OCI-LY1 (cell line): ENCODE measurements at regions not wholly inside any gene's neighbourhood (a gene's known extent, or its start where the extent isn't known, plus 50 kb on each side); places are given as distances from the start of the nearest gene placed in this dataset.

ENCODE experiments used
- H2AFZ ChIP-seq: fragments of 200-600 bp; sonication (generic), shearing (Covaris generic); 2 replicates; pipeline ENCODE4 v1.6.0; 2014; ENCODE audit warnings: antibody characterized with exemption, mild to moderate bottlenecking, low read length
- H3F3A ChIP-seq: fragments of 200-600 bp; sonication (generic), shearing (Covaris generic); 2 replicates; pipeline ENCODE4 v1.6.0; 2014; ENCODE audit warnings: mild to moderate bottlenecking, antibody characterized with exemption, low read length, moderate library complexity; ENCODE audit not compliant: insufficient read depth
- H3K27ac ChIP-seq: fragments of 200-600 bp; sonication (generic); 2 replicates; pipeline ENCODE4 v1.5.1; 2014; ENCODE audit warnings: low read length, mixed run types, mild to moderate bottlenecking, low read depth; ENCODE audit not compliant: poor library complexity, severe bottlenecking
- H3K27me3 ChIP-seq: fragments of 200-600 bp; sonication (generic); 2 replicates; pipeline ENCODE4 v1.6.0; 2014; ENCODE audit warnings: antibody characterized with exemption, mild to moderate bottlenecking, low read length, moderate library complexity; ENCODE audit not compliant: insufficient read depth
- H3K36me3 ChIP-seq: fragments of 200-600 bp; sonication (generic); 2 replicates; pipeline ENCODE4 v1.6.1; 2014; ENCODE audit warnings: mild to moderate bottlenecking, antibody characterized with exemption, low read length, moderate library complexity, mixed read lengths; ENCODE audit not compliant: insufficient read depth
- H3K4me1 ChIP-seq: fragments of 200-600 bp; sonication (generic); 2 replicates; pipeline ENCODE4 v1.5.1; 2014; ENCODE audit warnings: mild to moderate bottlenecking, low read length, moderate library complexity; ENCODE audit not compliant: insufficient read depth, severe bottlenecking
- H3K4me2 ChIP-seq: fragments of 200-600 bp; sonication (generic), shearing (Covaris generic); 2 replicates; pipeline ENCODE4 v1.6.1; 2014; ENCODE audit warnings: low read length
- H3K4me3 ChIP-seq: fragments of 200-600 bp; sonication (generic); 2 replicates; pipeline ENCODE4 v1.5.1; 2014; ENCODE audit warnings: low read length, low read depth, mild to moderate bottlenecking, mixed read lengths; ENCODE audit not compliant: poor library complexity, severe bottlenecking
- H3K79me2 ChIP-seq: fragments of 200-600 bp; shearing (Covaris generic); 2 replicates; pipeline ENCODE4 v1.6.1; 2016; ENCODE audit warnings: mixed run types, low read length, mixed read lengths; ENCODE audit not compliant: insufficient read depth
- H3K9ac ChIP-seq: fragments of 200-600 bp; sonication (generic), shearing (Covaris generic); 2 replicates; pipeline ENCODE4 v1.6.1; 2014; ENCODE audit warnings: mild to moderate bottlenecking, low read length, mixed read lengths
- H3K9me2 ChIP-seq: fragments of 200-600 bp; sonication (generic), shearing (Covaris generic); 2 replicates; pipeline ENCODE4 v1.6.1; 2014; ENCODE audit warnings: low read depth, mild to moderate bottlenecking, low read length, mixed read lengths
- H3K9me3 ChIP-seq: fragments of 200-600 bp; shearing (Covaris generic); 2 replicates; pipeline ENCODE4 v1.6.1; 2014; ENCODE audit warnings: low read length, mixed read lengths
- H4K20me1 ChIP-seq: fragments of 200-600 bp; sonication (generic), shearing (Covaris generic); 2 replicates; pipeline ENCODE4 v1.6.0; 2016; ENCODE audit warnings: mild to moderate bottlenecking, low read length; ENCODE audit not compliant: insufficient read depth
- EZH2 ChIP-seq: fragments of 200-600 bp; sonication (generic), shearing (Covaris generic); IDR thresholded peaks from 2 replicates; pipeline ENCODE4 v1.8.0; 2017; ENCODE audit warnings: borderline replicate concordance, mixed run types, mild to moderate bottlenecking, antibody characterized with exemption, low read length, moderate library complexity, mixed read lengths
- TF ChIP-seq, protein P1 (sequence below): fragments of 200-600 bp; sonication (generic), shearing (Covaris generic); IDR thresholded peaks from 2 replicates; pipeline ENCODE4 v1.5.1; 2017; ENCODE audit warnings: mild to moderate bottlenecking, antibody characterized with exemption, low read length, moderate library complexity, mixed read lengths

GRCh38 chr16:48897698-48898205, 287.8 kb upstream of the N4BP1 start:
- H3K9me3 ChIP-seq = no peaks in the 10 kb centered on the region
- no peaks in the 10 kb centered on the region for H4K20me1 ChIP-seq
- no peak overlapping the region for H2AFZ ChIP-seq
- no peaks in the 10 kb centered on the region for H3K79me2 ChIP-seq
- H3K4me3 ChIP-seq = no peak overlapping the region
- H3K27me3 ChIP-seq = no peaks in the 10 kb centered on the region
- no peaks in the 10 kb centered on the region for H3K36me3 ChIP-seq
- H3F3A ChIP-seq = no peaks in the 10 kb centered on the region
- TF ChIP-seq, protein P1, sequence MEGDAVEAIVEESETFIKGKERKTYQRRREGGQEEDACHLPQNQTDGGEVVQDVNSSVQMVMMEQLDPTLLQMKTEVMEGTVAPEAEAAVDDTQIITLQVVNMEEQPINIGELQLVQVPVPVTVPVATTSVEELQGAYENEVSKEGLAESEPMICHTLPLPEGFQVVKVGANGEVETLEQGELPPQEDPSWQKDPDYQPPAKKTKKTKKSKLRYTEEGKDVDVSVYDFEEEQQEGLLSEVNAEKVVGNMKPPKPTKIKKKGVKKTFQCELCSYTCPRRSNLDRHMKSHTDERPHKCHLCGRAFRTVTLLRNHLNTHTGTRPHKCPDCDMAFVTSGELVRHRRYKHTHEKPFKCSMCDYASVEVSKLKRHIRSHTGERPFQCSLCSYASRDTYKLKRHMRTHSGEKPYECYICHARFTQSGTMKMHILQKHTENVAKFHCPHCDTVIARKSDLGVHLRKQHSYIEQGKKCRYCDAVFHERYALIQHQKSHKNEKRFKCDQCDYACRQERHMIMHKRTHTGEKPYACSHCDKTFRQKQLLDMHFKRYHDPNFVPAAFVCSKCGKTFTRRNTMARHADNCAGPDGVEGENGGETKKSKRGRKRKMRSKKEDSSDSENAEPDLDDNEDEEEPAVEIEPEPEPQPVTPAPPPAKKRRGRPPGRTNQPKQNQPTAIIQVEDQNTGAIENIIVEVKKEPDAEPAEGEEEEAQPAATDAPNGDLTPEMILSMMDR = no peak
- TF ChIP-seq EZH2 = no peak
- no peak overlapping the region for H3K27ac ChIP-seq
- peaks cover 16% of the 10 kb centered on the region for H3K4me1 ChIP-seq
- H3K9me2 ChIP-seq = no peaks in the 10 kb centered on the region
- H3K4me2 ChIP-seq = no peak overlapping the region
- H3K9ac ChIP-seq = no peak overlapping the region

DNA sequence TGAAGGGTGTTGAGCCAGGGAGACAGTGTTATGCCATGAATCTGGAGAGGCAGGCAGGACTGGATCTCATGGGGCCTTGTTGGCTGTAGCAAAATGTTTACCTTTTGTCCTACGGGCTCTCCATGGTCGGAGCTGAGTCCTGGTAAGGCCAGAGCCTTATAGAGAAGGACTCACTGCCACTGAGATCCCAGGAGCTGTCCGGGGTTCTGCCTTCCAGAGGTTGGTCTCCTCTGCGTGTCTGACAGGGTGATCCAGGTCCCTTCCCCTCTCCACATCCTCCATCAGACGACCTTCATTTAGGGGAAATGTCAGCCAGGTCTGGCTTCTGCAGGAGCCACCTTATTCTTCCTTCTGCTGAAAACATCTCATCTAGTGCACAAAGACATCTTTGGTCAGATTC, 285.2 kb upstream of the N4BP1 start:
- no peaks in the 10 kb centered on the region for H3K27me3 ChIP-seq

GRCh38 chr16:48892893-48893292, 282.9 kb upstream of the N4BP1 start:
- H3K9ac ChIP-seq = no peak overlapping the region
- H3K9me3 ChIP-seq = no peaks in the 10 kb centered on the region
- H3K9me2 ChIP-seq = no peaks in the 10 kb centered on the region
- no peaks in the 10 kb centered on the region for H4K20me1 ChIP-seq
- H3F3A ChIP-seq = no peaks in the 10 kb centered on the region
- H3K4me2 ChIP-seq = no peak overlapping the region
- TF ChIP-seq, protein P1 = no peak
- TF ChIP-seq EZH2 = no peak
- no peak overlapping the region for H2AFZ ChIP-seq
- H3K36me3 ChIP-seq = no peaks in the 10 kb centered on the region
- no peak overlapping the region for H3K27ac ChIP-seq
- H3K4me1 ChIP-seq = peaks cover 4% of the 10 kb centered on the region
- H3K79me2 ChIP-seq = no peaks in the 10 kb centered on the region
- H3K4me3 ChIP-seq = no peak overlapping the region
- no peaks in the 10 kb centered on the region for H3K27me3 ChIP-seq

More for the DNA sequence above, 285.2 kb upstream of the N4BP1 start:
- no peak overlapping the region for H2AFZ ChIP-seq
- H4K20me1 ChIP-seq = no peaks in the 10 kb centered on the region
- TF ChIP-seq EZH2 = no peak
- TF ChIP-seq, protein P1 = no peak
- no peak overlapping the region for H3K4me3 ChIP-seq
- no peaks in the 10 kb centered on the region for H3K79me2 ChIP-seq
- H3K4me1 ChIP-seq = peaks cover 4% of the 10 kb centered on the region
- H3K9ac ChIP-seq = no peak overlapping the region
- no peaks in the 10 kb centered on the region for H3K36me3 ChIP-seq
- H3K4me2 ChIP-seq = no peak overlapping the region
- no peaks in the 10 kb centered on the region for H3F3A ChIP-seq
- no peaks in the 10 kb centered on the region for H3K9me3 ChIP-seq
- no peak overlapping the region for H3K27ac ChIP-seq
- no peaks in the 10 kb centered on the region for H3K9me2 ChIP-seq
